GM12878 (cell line): ENCODE measurements at regions not wholly inside any gene's neighbourhood (a gene's known extent, or its start where the extent isn't known, plus 50 kb on each side); places are given as distances from the start of the nearest gene placed in this dataset.

ENCODE experiments used
- ATAC-seq: fragments of 200-7000 bp; cut with Tn5 transposase; 3 replicates; pipeline ENCODE4 v1.9.1; 2020; ENCODE audit warnings: mild to moderate bottlenecking, moderate library complexity
- BruUV-seq: library from RNA; stranded (reverse); fragments of 400-500 nt; replicated peaks from 2 replicates; lab custom pipeline; 2021; lab: Mats Ljungman, UMichigan
- CTCF ChIA-PET: fragments of 300-600 bp; sonication (Branson Sonifier 250); formaldehyde crosslinking; extraction: SDS; loops from one replicate; lab custom pipeline; 2021; ENCODE audit warnings: inconsistent platforms; lab: Yijun Ruan, JAX
- POLR2A ChIA-PET: fragments of 350-600 bp; formaldehyde crosslinking; extraction: SDS; loops from one replicate; lab custom pipeline; 2021; ENCODE audit warnings: inconsistent platforms; lab: Charles Lee
- RAD21 ChIA-PET: fragments of 300-600 bp; sonication (Branson Sonifier 250); formaldehyde crosslinking; loops from one replicate; lab custom pipeline; 2023; ENCODE audit warnings: antibody characterized with exemption; ENCODE audit not compliant: unreplicated experiment; lab: Charles Lee
- SMC1A ChIA-PET: fragments of 300-600 bp; sonication (Branson Sonifier 250); formaldehyde crosslinking; loops from one replicate; lab custom pipeline; 2023; ENCODE audit not compliant: unreplicated experiment, uncharacterized antibody; lab: Charles Lee
- DNase-seq: peaks from one replicate; pipeline ENCODE4 v3.0.0-alpha.2; 2011; ENCODE audit warnings: low read depth, low spot score
- FAIRE-seq: peaks from 3 replicates; lab custom pipeline; 2011; peaks lifted over from hg19 to GRCh38; lab: Jason Lieb, UNC
- H2AFZ ChIP-seq: 2 replicates; pipeline ENCODE4 v1.6.0; 2011; ENCODE audit warnings: low read depth, low read length, control low read depth; ENCODE audit not compliant: control insufficient read depth
- H3K27ac ChIP-seq: 2 replicates; pipeline ENCODE4 v1.5.1; 2011; ENCODE audit warnings: control low read depth; ENCODE audit not compliant: control insufficient read depth, insufficient read depth
- H3K27me3 ChIP-seq, 2 experiments: replicated peaks in 1 of 2; 2 replicates each; pipeline versions ENCODE4 v1.6.0 to v1.6.1; 2011; ENCODE audit warnings: low read length in 1 of 2; ENCODE audit not compliant: control insufficient read depth in 2 of 2, insufficient read depth in 2 of 2
- H3K36me3 ChIP-seq, 2 experiments: 2 replicates each; pipeline ENCODE4 v1.5.1; 2011; ENCODE audit warnings: low read length in 1 of 2; ENCODE audit not compliant: control insufficient read depth in 2 of 2, insufficient read depth in 2 of 2
- H3K4me1 ChIP-seq: 2 replicates; pipeline ENCODE4 v1.6.1; 2011; ENCODE audit warnings: mild to moderate bottlenecking, low read length, moderate library complexity, mixed read lengths; ENCODE audit not compliant: control insufficient read depth, insufficient read depth
- H3K4me2 ChIP-seq: 2 replicates; pipeline ENCODE4 v1.6.0; 2011; ENCODE audit warnings: control low read depth; ENCODE audit not compliant: control insufficient read depth, insufficient read depth
- H3K4me3 ChIP-seq: fragments of 200-600 bp; sonication (generic); 2 replicates; pipeline ENCODE4 v1.5.1; 2016
- H3K79me2 ChIP-seq: 2 replicates; pipeline ENCODE4 v1.6.0; 2011; ENCODE audit warnings: low read length; ENCODE audit not compliant: control insufficient read depth, insufficient read depth
- H3K9ac ChIP-seq: 2 replicates; pipeline ENCODE4 v1.8.0; 2011; ENCODE audit warnings: low read length, control low read depth, mixed read lengths; ENCODE audit not compliant: control insufficient read depth, insufficient read depth
- H3K9me3 ChIP-seq: replicated peaks from 3 replicates; pipeline ENCODE4 v1.5.1; 2011; ENCODE audit warnings: mild to moderate bottlenecking, low read length; ENCODE audit not compliant: control insufficient read depth, insufficient read depth
- H4K20me1 ChIP-seq: 2 replicates; pipeline ENCODE4 v1.6.0; 2011; ENCODE audit not compliant: control insufficient read depth, insufficient read depth
- BCL11A ChIP-seq: IDR thresholded peaks from 2 replicates; pipeline ENCODE4 v1.6.1; 2011; ENCODE audit warnings: low read depth, low read length
- CHD2 ChIP-seq: IDR thresholded peaks from 2 replicates; pipeline ENCODE4 v1.6.1; 2011; ENCODE audit warnings: low read depth, low read length, improper control_type of control experiment, borderline replicate concordance
- CREB1 ChIP-seq: IDR thresholded peaks from 2 replicates; pipeline ENCODE4 v1.6.1; 2012; ENCODE audit warnings: low read depth, mild to moderate bottlenecking, inconsistent platforms
- CREM ChIP-seq: IDR thresholded peaks from 2 replicates; pipeline ENCODE4 v1.6.1; 2014; ENCODE audit warnings: antibody characterized with exemption, low read depth
- IKZF2 ChIP-seq, 2 experiments: fragments of 450-650 bp; IDR thresholded peaks; 2 replicates each; pipeline ENCODE4 v1.6.1; 2017; ENCODE audit warnings: mild to moderate bottlenecking in 2 of 2, moderate library complexity in 2 of 2
- RELB ChIP-seq: fragments of 450-650 bp; IDR thresholded peaks from 2 replicates; pipeline ENCODE4 v1.6.1; 2017; ENCODE audit warnings: low read depth, mild to moderate bottlenecking, moderate library complexity
- SIN3A ChIP-seq: IDR thresholded peaks from 2 replicates; pipeline ENCODE4 v1.6.1; 2012; ENCODE audit warnings: low read depth, low read length, improper control_type of control experiment
- STAT3 ChIP-seq: IDR thresholded peaks from 2 replicates; pipeline ENCODE4 v1.6.1; 2011; ENCODE audit warnings: low read depth, low read length, improper control_type of control experiment
- SUPT20H ChIP-seq: IDR thresholded peaks from 2 replicates; pipeline ENCODE4 v1.6.1; 2011; ENCODE audit warnings: low read depth, mild to moderate bottlenecking, low read length, moderate library complexity, borderline replicate concordance; ENCODE audit not compliant: control insufficient read depth
- ZZZ3 ChIP-seq: IDR thresholded peaks from 2 replicates; pipeline ENCODE4 v1.6.1; 2011; ENCODE audit warnings: low read depth; ENCODE audit not compliant: control insufficient read depth, insufficient read length
- WGBS: methylation state at CpG from one replicate; pipeline ENCODE4 v1.1.6; 2016; ENCODE audit warnings: low lambda C conversion rate; ENCODE audit not compliant: insufficient replicate concordance, insufficient coverage; ENCODE audit errors: missing lambda C conversion rate; 5-methylcytosine and 5-hydroxymethylcytosine counted together
- in situ Hi-C: fragments of 300-500 bp; cut with MboI; formaldehyde crosslinking; loops from 9 replicates; pipeline ENCODE4 v1.14.3; 2018; ENCODE audit warnings: mixed read lengths
- intact Hi-C: fragments of 100-400 bp; cut with micrococcal nuclease; formaldehyde crosslinking; loops from one replicate; pipeline ENCODE4 v1.14.2; 2022; ENCODE audit not compliant: unreplicated experiment

- H3K27ac ChIP-seq: no peak overlapping the region
- no peaks in the 10 kb centered on the region for H3K79me2 ChIP-seq
- WGBS: 16% methylated on average over 2 of the region's 2 CpGs
- CTCF ChIA-PET: no interaction called here
- TF ChIP-seq SIN3A: no peak
- TF ChIP-seq CREM: no peak
- no peak for TF ChIP-seq CREB1
- TF ChIP-seq IKZF2 (IDR thresholded peaks at IDR 0.05): no peak
- TF ChIP-seq SUPT20H: no peak
- no peak for TF ChIP-seq STAT3
- TF ChIP-seq CHD2: no peak
- TF ChIP-seq ZZZ3: no peak
- TF ChIP-seq BCL11A: no peak
- TF ChIP-seq RELB: no peak
- peaks cover 0 to 1% of the 10 kb centered on the region in 2 experiments; a peak in 1 of 4 replicates for H3K27me3 ChIP-seq
- H3K4me1 ChIP-seq: no peaks in the 10 kb centered on the region
- POLR2A ChIA-PET: no interaction called here
- H2AFZ ChIP-seq: no peak overlapping the region
- RAD21 ChIA-PET: no interaction called here
- SMC1A ChIA-PET: no interaction called here
- intact Hi-C loops: no loop called here
- no peak overlapping the region for H3K4me2 ChIP-seq
- BruUV-seq: no TSS peak
- in situ Hi-C loops: no loop called here
- H3K36me3 ChIP-seq: no peaks in the 10 kb centered on the region
- no peaks in the 10 kb centered on the region for H4K20me1 ChIP-seq
- DNase-seq (no peak), FAIRE-seq (no peak), ATAC-seq (no peak)
- no peaks in the 10 kb centered on the region for H3K9me3 ChIP-seq
- no peak overlapping the region for H3K4me3 ChIP-seq
- no peak overlapping the region for H3K9ac ChIP-seq
These were observed 124.4 kb upstream of the SDK2 start for GRCh38 chr17:73768691-73769090.
